ENCODE measurements at regions not wholly inside any gene's neighbourhood (a gene's known extent, or its start where the extent isn't known, plus 50 kb on each side); places are given as distances from the start of the nearest gene placed in this dataset.

GRCh38 chr13:47144782-47145181, 247.9 kb upstream of the HTR2A start:
- WGBS, 2 donors = 88 to 90% methylated on average over 1 of the region's 1 CpG

GRCh38 chr13:47142105-47142504, 245.3 kb upstream of the HTR2A start:
- Histone ChIP-seq H3K4me3 (no peak overlapping the region), H3K36me3 (ENCODE audit: low read depth, missing control alignments) (no peaks in the 10 kb centered on the region), H3K4me1 (no peaks in the 10 kb centered on the region), H3K9me3 (no peaks in the 10 kb centered on the region), H3K27me3 (no peaks in the 10 kb centered on the region), H3K27ac (no peak overlapping the region)
- TF ChIP-seq POLR2A (IDR thresholded peaks at IDR 0.05) (no peak), CTCF (IDR thresholded peaks at IDR 0.05) (no peak)
- intact Hi-C loops (cut with DNase I; ENCODE audit: low total_unique reads) = no loop called here
- no peak for DNase-seq
- 8 to 11% methylated on average over 2 of the region's 2 CpGs for WGBS, 2 donors

More at GRCh38 chr13:47144782-47145181, 247.9 kb upstream of the HTR2A start:
- DNase-seq = no peak
- H3K4me1 ChIP-seq = no peaks in the 10 kb centered on the region
- no peak overlapping the region for H3K27ac ChIP-seq
- no peaks in the 10 kb centered on the region for H3K27me3 ChIP-seq
- H3K36me3 ChIP-seq (ENCODE audit: low read depth, missing control alignments) = no peaks in the 10 kb centered on the region
- intact Hi-C loops (cut with DNase I; ENCODE audit: low total_unique reads) = no loop called here
- H3K9me3 ChIP-seq = no peaks in the 10 kb centered on the region
- no peak for TF ChIP-seq POLR2A (IDR thresholded peaks at IDR 0.05)
- no peak for TF ChIP-seq CTCF (IDR thresholded peaks at IDR 0.05)
- no peak overlapping the region for H3K4me3 ChIP-seq

- DNase-seq = no peak
Observed at GRCh38 chr13:47139519-47139918, 242.7 kb upstream of the HTR2A start.

GRCh38 chr13:47136504-47136941, 239.7 kb upstream of the HTR2A start:
- intact Hi-C loops (cut with DNase I; ENCODE audit: low total_unique reads) = no loop called here
- DNase-seq = no peak
- no peaks in the 10 kb centered on the region for H3K36me3 ChIP-seq (ENCODE audit: low read depth, missing control alignments)
- TF ChIP-seq CTCF (IDR thresholded peaks at IDR 0.05) (no peak), POLR2A (IDR thresholded peaks at IDR 0.05) (no peak)
- no peaks in the 10 kb centered on the region for H3K4me1 ChIP-seq
- no peak overlapping the region for H3K27ac ChIP-seq
- H3K4me3 ChIP-seq = no peak overlapping the region
- H3K27me3 ChIP-seq = no peaks in the 10 kb centered on the region
- 97% methylated on average over 1 of the region's 1 CpG for WGBS, 2 donors
- no peaks in the 10 kb centered on the region for H3K9me3 ChIP-seq

More at GRCh38 chr13:47139519-47139918, 242.7 kb upstream of the HTR2A start:
- Histone ChIP-seq H3K27me3 (no peaks in the 10 kb centered on the region), H3K36me3 (ENCODE audit: low read depth, missing control alignments) (no peaks in the 10 kb centered on the region), H3K27ac (no peak overlapping the region), H3K9me3 (no peaks in the 10 kb centered on the region), H3K4me1 (no peaks in the 10 kb centered on the region), H3K4me3 (no peak overlapping the region)
- WGBS, 2 donors = 79 to 85% methylated on average over 2 of the region's 2 CpGs
- TF ChIP-seq POLR2A (IDR thresholded peaks at IDR 0.05) (no peak), CTCF (IDR thresholded peaks at IDR 0.05) (no peak)
- intact Hi-C loops (cut with DNase I; ENCODE audit: low total_unique reads) = no loop called here

GRCh38 chr13:47135800-47136503, 239.1 kb upstream of the HTR2A start:
- no peaks in the 10 kb centered on the region for H3K9me3 ChIP-seq
- no peaks in the 10 kb centered on the region for H3K27me3 ChIP-seq
- intact Hi-C loops (cut with DNase I; ENCODE audit: low total_unique reads) = no loop called here
- H3K4me3 ChIP-seq = no peak overlapping the region
- TF ChIP-seq POLR2A (IDR thresholded peaks at IDR 0.05) = no peak
- no peak overlapping the region for H3K27ac ChIP-seq
- no peak for DNase-seq
- no peaks in the 10 kb centered on the region for H3K4me1 ChIP-seq
- WGBS, 2 donors = 69 to 77% methylated on average over 5 of the region's 5 CpGs
- no peaks in the 10 kb centered on the region for H3K36me3 ChIP-seq (ENCODE audit: low read depth, missing control alignments)
